ENCODE measurements at regions not wholly inside any gene's neighbourhood (a gene's known extent, or its start where the extent isn't known, plus 50 kb on each side); places are given as distances from the start of the nearest gene placed in this dataset.
"Not testable (repeated sequence)": the region's sequence is repeated elsewhere in the genome, so short reads cannot be mapped to it uniquely, and the experiment has no call there.

GRCh38 chr2:78839259-78839658 is 186.2 kb upstream of the REG3G start:
- H3K27me3 Mint-ChIP-seq (ENCODE audit: unreplicated experiment) = no peaks in the 10 kb centered on the region

GRCh38 chr2:78840311-78840710 is 185.2 kb upstream of the REG3G start:
- not testable (repeated sequence) for H3K36me3 Mint-ChIP-seq (ENCODE audit: low read depth, unreplicated experiment); H3K9me3 Mint-ChIP-seq (ENCODE audit: unreplicated experiment); H3K27me3 Mint-ChIP-seq (ENCODE audit: unreplicated experiment); H3K27ac Mint-ChIP-seq (ENCODE audit: unreplicated experiment); H3K4me3 Mint-ChIP-seq (ENCODE audit: unreplicated experiment); DNase-seq (ENCODE audit: low spot score)
- peaks cover 12% of the 10 kb centered on the region for H3K4me1 Mint-ChIP-seq (ENCODE audit: unreplicated experiment)

More at GRCh38 chr2:78839259-78839658, 186.2 kb upstream of the REG3G start:
- Mint-ChIP-seq H3K4me3 (ENCODE audit: unreplicated experiment) (no peak overlapping the region), H3K4me1 (ENCODE audit: unreplicated experiment) (peaks cover 12% of the 10 kb centered on the region), H3K27ac (ENCODE audit: unreplicated experiment) (peak overlapping the region; percentile 93), H3K9me3 (ENCODE audit: unreplicated experiment) (no peaks in the 10 kb centered on the region), H3K36me3 (ENCODE audit: low read depth, unreplicated experiment) (no peaks in the 10 kb centered on the region)
- TF ChIP-seq CTCF (IDR thresholded peaks at IDR 0.05; ENCODE audit: unreplicated experiment) = no peak
- no peak for DNase-seq (ENCODE audit: low spot score)

DNA sequence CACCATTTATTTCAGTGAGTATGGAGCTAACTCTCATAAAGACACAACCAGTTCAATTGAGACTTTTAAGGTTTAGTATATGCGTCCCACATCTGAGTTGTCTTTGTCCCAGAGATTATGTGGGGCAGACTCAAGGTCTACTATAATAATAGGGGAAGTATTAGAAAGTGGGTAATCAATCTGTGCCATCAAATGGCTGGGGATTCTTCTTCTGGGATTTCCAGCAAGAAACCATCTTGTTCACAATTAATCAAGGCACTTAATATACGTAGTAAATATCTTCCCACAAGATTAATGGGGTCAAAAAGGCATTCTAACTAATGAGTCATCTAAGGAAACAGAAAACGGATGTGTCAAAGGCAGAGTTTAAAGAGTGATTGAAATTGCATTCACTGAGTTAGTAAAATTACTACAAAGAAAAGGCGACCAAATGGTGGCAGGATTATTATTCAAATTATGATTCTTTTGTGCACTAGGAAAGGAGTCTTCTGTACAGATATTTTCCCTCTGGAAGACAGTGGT is 179.8 kb upstream of the REG3G start:
- H3K4me1 Mint-ChIP-seq (ENCODE audit: unreplicated experiment) = no peaks in the 10 kb centered on the region
- TF ChIP-seq CTCF (IDR thresholded peaks at IDR 0.05; ENCODE audit: unreplicated experiment) = no peak
- no peaks in the 10 kb centered on the region for H3K36me3 Mint-ChIP-seq (ENCODE audit: low read depth, unreplicated experiment)
- H3K9me3 Mint-ChIP-seq (ENCODE audit: unreplicated experiment) = no peaks in the 10 kb centered on the region
- no peak for DNase-seq (ENCODE audit: low spot score)
- no peak overlapping the region for H3K27ac Mint-ChIP-seq (ENCODE audit: unreplicated experiment)
- no peak overlapping the region for H3K4me3 Mint-ChIP-seq (ENCODE audit: unreplicated experiment)
- no peaks in the 10 kb centered on the region for H3K27me3 Mint-ChIP-seq (ENCODE audit: unreplicated experiment)

DNA sequence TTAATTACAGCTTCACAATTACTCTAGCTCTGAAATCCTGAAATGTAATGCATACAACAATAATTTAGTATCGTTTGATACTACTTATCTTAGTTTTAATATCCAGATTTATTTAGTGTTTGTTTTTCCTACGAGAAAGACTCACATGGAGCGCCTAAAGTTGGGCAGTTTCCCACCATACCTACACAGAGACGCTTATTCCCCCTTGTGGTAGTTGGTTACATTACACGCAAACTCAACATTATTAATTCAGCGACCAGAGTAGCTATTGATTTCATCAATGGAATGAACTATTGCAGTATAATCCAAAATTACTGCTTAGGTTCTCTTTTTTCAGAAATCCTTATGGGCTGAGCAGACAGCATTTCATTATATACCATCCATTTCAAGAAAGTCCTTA is 164.0 kb upstream of the REG3G start:
- DNase-seq (ENCODE audit: low spot score) = peak; percentile 28
- no peaks in the 10 kb centered on the region for H3K4me1 Mint-ChIP-seq (ENCODE audit: unreplicated experiment)

GRCh38 chr2:78864205-78864604 is 161.3 kb upstream of the REG3G start:
- H3K4me3 Mint-ChIP-seq (ENCODE audit: unreplicated experiment) = no peak overlapping the region
- no peaks in the 10 kb centered on the region for H3K36me3 Mint-ChIP-seq (ENCODE audit: low read depth, unreplicated experiment)
- H3K27ac Mint-ChIP-seq (ENCODE audit: unreplicated experiment) = no peak overlapping the region
- H3K4me1 Mint-ChIP-seq (ENCODE audit: unreplicated experiment) = no peaks in the 10 kb centered on the region
- H3K27me3 Mint-ChIP-seq (ENCODE audit: unreplicated experiment) = no peaks in the 10 kb centered on the region
- DNase-seq (ENCODE audit: low spot score) = no peak
- H3K9me3 Mint-ChIP-seq (ENCODE audit: unreplicated experiment) = no peaks in the 10 kb centered on the region
- TF ChIP-seq CTCF (IDR thresholded peaks at IDR 0.05; ENCODE audit: unreplicated experiment) = no peak

More for the DNA sequence above, 164.0 kb upstream of the REG3G start:
- Mint-ChIP-seq H3K4me3 (ENCODE audit: unreplicated experiment) (no peak overlapping the region), H3K27ac (ENCODE audit: unreplicated experiment) (no peak overlapping the region), H3K36me3 (ENCODE audit: low read depth, unreplicated experiment) (no peaks in the 10 kb centered on the region), H3K27me3 (ENCODE audit: unreplicated experiment) (no peaks in the 10 kb centered on the region), H3K9me3 (ENCODE audit: unreplicated experiment) (no peaks in the 10 kb centered on the region)
- TF ChIP-seq CTCF (IDR thresholded peaks at IDR 0.05; ENCODE audit: unreplicated experiment) = peak; percentile 86

Data from endothelial cell (in vitro differentiated cells).